NCI-H82 treated with DMSO at 0.1 percent for 48 hours (cell line): ENCODE measurements at regions not wholly inside any gene's neighbourhood (a gene's known extent, or its start where the extent isn't known, plus 50 kb on each side); places are given as distances from the start of the nearest gene placed in this dataset.
A peak's percentile ranks its signal among the peaks of the same experiment; 100 is the strongest.
"Not testable (repeated sequence)": the region's sequence is repeated elsewhere in the genome, so short reads cannot be mapped to it uniquely, and the experiment has no call there.

Source experiments
- DNase-seq: peaks from one replicate; lab custom pipeline; 2025; ENCODE audit not compliant: unreplicated experiment; lab: John Stamatoyannopoulos, UW

DNA sequence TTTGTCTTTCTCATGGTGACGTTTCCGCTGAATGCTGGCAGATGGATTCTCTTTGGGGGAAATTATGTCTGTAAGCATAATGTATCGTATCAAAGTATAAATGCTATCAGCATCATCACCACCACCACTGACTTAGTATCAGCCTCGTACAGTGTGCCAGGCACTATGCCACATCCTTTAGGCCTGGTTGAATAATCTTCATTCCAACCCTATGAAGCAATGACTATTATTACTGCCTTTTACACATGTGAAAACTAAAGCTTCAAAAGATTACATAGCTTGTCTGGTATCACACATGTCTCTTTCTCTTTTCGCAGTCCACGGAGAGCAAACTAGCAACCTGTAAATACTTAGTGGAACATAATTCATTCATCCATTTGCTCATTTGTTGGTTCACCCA lies 166.7 kb upstream of the PRICKLE2 start:
- DNase-seq: no peak

DNA sequence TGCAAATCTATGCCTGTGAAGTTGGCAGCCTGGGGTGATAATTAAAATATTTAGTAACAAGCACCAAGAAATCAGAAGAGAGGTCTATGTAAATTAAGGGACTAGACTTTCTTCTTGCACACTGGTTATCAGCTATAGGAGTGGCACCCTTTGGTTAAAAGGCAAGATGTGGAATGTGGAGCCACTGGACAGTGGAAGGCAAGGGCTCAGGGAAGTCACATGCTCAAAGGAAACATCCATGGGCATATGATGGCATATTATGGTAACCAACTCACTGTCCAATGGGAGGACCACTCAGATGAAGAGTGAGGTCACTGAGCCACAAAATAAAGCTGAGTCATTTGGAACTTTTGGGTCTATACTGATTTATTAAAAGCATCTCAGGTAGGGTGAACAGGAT lies 165.6 kb upstream of the PRICKLE2 start:
- no peak for DNase-seq

DNA sequence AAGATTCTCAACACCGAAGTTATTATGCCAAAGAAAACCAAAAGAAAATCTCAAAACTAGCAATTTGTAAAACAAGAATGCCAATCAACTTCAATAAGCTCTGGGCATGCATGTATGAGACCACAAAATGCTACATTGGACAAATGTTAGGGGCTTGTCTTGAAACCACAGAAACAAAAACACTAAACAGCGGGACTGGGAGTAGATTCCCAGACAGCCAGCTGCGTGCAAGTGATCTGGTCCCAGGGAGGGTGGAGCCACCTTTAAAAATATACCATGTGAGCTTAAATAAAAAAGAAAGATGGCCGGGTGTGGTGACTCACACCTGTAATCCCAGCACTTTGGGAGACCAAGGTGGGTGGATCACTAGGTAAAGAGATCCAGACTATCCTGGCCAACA lies 163.6 kb upstream of the PRICKLE2 start:
- no peak for DNase-seq

DNA sequence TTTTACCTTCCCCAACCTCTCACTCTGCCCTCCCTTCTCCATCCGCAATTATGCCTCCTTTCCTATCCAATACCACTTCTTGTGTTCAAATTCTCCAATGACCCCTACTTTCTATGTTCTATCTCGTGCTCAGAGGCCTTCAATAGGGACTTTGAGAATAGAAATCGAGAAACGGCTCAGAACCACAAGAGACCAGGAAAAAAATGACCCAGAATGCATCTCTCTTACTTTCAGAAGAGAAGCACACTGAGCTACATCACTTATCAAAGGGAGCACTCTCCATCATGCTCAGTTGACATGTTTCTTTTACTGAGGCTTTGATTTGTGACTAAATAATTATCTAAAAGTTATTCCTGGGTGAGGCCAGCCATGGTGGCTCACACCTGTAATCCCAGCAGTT lies 162.4 kb upstream of the PRICKLE2 start:
- DNase-seq: no peak

DNA sequence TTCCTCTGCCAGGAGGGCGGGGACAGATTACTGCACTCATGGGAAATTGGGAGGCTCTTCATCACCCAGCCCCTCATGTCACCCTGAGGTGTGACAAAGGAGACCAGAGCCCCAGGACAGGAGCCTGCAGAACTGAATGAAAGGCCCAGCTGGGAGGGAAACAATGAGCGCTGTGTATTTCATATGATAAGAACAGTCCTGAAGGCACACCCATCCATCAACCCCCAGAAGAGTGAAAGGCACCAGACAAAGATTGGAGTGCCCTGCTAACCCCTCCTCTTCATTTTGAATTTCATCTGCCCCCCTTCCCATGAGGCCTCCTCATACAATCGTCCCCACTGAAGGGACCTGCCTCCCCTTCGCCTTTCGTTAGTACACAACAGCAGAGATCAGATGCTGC lies 160.0 kb upstream of the PRICKLE2 start:
- DNase-seq: no peak

DNA sequence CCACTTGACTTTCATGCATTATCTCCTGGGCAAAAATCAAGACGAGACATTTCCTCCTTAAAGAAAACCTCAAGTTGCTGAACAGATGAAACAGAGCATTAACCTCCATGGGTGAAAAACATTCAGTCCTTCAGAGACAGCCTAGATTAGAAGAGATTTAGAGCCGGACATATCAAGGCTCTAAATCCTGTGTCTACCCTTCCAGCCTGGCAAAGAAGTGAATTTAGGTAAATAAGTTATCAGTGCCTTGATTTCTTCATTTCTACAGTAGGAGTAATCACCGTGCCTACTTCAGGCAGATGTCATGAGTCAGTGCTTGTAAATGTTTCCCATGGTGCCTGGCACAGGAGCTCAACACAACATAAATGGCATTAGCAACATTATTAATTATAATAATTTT lies 159.3 kb upstream of the PRICKLE2 start:
- no peak for DNase-seq

DNA sequence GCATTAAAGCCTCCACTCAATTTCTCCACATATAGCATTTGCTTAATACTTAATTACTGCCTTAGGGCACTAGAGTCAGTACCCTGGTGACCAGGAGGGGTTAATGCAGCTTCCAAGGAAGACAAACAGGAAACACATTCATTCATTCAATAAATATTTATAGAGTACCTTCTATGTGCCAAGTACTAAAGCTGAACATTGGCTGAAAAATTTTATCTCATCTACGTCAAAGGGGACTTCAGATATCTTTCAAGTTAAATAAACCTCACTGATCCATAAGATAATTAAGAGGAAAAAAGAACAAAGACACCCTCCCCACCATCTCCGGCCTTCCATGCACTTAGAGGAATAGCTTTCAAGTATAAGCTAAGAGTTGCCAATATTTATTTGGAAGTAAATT lies 156.9 kb upstream of the PRICKLE2 start:
- no peak for DNase-seq

DNA sequence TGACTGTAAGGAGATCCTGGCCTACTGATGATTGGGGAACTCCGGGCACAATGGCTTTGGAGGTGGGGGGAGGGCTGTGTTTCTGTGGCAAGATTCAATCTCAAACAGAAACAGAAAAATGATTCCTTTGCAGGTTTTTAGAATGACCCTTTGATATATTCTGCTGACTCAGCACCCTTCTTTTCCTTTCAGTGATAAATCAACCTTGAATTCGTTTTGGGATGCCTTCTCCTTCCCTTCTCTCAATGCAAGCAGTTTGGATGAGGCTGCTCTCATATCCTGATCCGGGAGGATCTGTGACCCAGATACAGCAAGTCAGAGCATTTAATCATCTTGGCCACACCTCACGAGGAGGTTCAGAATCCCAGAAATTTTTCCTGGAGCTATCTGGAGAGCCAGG lies 156.1 kb upstream of the PRICKLE2 start:
- no peak for DNase-seq

DNA sequence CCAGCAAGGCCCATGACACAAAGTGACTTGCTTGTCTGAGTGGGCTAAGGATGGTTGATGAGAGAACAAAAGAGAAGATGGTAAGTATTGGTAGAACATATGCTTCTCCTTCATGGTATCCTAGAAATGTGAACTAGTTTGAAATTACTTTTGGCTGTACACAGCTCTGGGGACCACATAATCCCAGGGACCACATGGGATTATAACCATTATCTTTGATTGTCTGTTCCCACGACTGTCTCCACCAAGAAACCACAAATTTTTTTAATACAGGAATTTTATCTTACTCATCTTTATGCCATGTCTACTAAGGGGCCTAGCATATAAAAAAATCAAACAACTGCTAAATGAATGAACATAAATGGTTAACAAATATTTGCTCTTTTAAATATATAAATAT lies 155.3 kb upstream of the PRICKLE2 start:
- no peak for DNase-seq

DNA sequence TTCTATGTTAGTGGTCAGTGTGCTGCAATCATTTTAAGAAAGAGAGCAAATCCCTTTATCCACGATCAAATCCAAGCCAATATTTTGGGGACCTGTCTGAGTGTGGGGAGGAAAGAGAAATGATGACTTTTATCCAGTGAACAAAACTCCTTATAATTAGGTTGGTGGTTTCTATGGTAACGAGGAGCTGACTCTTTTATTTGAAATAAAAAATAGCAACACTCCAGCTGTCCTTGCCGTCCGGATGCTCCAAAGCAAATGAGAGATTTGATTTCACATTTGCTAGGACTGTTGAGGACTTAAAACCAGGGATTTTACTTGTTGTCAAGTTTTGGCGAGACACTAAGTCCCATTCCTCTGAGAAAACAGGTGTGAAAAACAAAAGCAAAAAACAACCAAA lies 154.0 kb upstream of the PRICKLE2 start:
- no peak for DNase-seq

DNA sequence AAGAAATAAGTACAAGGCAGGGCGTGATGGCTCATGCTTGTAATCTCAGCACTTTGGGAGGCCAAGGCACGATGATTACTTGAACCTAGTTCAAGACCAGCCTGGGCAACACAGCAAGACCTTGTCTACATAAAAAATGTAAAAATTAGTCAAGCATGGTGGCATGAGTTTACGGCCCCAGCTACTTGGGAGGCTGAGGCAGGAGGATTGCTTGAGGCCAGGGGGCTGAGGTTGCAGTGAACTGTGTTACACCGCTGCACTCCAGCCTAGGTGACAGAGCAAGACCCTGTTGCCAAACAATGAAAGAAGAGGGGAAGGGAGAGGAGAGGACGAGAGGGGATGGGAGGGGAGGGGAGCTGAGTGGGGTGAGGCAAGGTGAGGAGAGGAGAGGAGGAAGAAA lies 152.7 kb upstream of the PRICKLE2 start:
- no peak for DNase-seq

DNA sequence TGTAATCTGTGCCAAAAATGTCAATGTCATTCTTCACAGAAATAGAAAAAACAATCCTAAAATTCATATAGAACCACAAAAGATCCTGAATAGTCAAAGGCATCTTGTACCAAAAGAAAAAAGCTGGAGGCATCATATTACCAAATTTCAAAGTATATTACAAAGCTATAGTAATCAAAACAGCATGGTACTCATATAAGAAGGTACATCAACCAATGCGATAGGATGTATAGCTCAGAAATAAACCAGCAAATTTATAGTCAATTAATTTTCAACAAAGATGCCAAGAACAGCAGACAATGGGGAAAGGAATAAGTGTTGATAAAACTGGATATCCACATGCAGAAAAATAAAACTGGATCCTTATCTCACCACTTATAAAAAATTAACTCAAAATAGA lies 150.5 kb upstream of the PRICKLE2 start:
- no peak for DNase-seq

DNA sequence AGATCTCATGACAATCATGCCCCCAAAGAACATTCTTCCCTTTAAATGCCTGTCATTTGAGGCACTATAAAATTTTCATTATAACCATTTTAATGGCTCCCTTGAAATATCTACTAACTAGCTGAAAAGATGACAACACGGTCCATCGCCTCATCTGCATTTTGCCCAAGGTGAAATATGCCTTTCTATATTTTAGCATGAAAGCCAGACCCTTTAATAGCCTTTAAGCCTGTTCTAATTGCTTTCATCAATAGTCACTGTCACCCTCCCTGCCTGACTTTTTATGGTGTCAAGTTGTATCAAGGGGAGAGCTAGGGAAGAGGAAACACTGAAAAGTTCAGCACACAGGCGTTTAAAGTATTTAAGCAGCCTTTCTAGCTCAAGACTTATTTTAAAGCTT lies 144.1 kb upstream of the PRICKLE2 start:
- no peak for DNase-seq

DNA sequence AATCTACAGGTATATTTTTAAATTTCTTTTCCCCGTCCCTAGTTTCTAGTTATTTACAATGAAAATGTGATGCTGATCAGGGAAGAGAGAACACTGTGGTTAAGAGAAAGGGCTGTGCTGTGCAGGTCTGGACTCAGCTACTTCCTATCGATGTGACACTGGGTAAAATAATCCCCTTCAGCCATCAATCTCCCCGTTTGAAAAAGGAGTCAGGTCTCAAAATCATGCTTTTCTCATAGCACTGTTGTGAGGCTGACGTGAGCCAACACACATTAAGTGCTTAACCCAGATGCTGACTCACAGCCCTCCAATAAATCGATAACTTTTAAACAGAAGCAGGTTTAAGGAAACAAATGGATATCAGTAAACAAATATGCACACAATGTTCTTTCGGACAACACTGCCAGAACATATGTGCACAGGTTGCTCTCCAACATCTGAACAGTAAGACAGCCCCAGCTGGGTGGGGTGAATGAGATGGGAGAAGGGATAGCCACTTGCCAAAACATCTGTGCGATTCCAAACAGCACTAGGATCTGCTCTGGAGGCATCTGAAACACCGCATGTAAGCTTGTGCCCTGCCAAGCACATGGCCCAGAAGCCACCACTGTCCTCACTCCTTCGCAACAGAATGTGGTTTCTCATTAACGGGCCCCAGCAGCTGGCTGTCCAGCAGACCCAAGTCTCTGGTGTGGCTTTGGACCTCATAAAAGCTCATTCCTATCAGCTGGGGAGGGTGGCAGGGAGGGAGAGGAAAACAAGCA lies 143.2 kb upstream of the PRICKLE2 start:
- no peak for DNase-seq

DNA sequence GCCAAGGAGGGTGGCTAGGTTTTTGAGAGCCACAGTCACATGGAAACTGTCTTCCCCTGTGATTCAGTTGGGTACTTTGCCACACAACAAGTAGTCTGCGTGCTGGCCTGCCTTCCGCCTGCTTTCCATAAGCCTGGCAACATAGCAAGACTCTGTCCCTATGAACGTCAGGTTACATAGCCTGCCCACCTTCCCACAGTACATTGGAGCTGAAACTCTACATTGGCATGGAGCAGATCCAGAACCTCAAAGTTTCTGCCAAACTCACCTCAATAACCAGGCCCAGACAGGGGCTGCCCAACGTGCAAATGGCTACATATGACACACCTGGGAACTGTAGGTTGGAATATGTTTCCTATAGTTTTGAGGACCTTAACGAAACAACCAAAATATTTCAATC lies 140.6 kb upstream of the PRICKLE2 start:
- no peak for DNase-seq

DNA sequence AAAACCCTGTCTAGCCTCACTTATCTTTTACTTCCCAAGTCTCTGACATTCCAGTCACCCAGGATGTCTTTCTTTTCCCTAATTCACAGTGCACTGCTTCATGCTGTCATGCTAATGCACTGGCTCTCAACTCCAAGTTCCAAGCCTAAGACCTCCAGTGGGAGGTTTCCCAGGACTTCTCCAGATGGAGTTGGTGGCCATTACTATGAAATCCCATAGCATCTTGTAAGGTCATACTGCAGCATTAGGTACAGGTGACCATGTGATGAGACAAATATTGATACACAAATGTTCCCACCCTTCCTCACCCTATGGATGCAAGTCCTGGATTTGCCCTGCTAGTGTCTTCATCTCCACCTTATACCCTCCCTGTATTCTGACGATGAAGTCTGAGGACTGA lies 138.6 kb upstream of the PRICKLE2 start:
- DNase-seq: no peak

DNA sequence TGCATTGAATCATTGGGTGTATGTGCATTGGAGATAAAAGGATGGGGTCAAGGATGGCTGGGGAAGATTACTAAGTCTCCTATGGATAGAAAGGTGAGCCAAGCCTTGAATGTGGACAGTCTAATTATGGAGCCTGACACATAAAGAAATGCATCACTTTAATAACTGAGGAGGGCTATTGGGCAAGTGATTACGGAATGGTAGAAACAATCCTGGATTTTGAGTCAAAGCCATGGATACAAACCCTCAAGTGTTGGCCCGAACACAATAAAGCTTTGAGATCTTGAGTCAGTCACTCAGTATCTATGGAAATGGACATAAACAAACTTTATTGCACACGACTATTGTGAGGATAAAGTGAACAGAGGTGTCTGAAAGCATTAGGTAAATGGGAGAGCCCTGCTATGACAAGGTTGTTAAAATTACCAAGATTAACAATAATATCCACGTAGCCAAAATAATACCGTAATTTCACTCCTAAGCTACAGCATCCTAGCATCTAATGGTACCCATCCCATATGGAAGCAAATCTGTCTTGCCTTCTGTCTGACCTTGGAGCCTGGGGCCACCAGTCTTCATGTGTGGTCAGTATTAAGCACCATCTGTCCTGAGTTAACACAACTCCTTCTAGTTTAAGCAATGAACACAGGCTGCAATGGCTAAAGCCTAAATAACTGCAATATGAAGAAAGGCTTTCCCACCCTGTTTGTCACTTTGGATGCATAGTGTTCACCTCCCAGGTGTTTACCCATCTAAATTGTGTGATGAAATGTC lies 136.9 kb upstream of the PRICKLE2 start:
- DNase-seq: peak; percentile 47

DNA sequence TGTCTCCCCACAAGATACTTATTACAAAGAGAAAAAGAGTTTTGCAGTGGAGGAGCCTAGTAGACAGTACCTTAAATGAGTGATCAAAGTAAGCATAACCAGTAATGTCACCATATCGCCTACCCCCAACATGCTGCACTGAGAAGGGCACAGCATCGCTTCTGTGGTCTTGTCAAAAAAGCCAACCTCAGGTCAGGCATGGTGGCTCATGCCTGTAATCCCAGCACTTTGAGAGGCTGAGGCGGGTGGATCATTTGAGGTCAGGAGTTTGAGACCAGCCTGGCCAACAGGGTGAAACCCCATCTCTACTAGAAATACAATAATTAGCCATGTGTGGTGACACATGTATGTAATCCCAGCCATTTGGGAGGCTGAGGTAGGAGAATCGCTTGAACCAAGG lies 135.8 kb upstream of the PRICKLE2 start:
- DNase-seq: not testable (repeated sequence)

DNA sequence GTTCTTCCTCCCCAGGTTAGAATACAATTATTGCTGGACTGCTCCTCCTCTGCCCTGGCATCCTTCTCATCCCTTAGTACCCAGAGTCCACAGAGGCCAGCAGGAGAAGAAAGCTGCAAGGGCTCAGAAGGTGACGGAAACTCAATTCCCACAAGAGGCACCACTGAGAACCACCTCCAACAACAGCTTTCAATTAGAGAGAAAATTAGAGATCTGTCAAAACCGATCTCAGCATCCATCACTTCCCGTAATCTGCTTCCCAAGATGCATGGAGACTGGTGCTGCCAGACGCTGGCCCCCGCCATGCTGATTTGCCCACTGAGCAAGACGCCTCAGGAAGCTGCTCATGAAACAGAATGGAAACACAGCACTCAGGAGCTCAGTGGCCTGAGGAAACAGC lies 135.0 kb upstream of the PRICKLE2 start:
- peak; percentile 8 for DNase-seq

DNA sequence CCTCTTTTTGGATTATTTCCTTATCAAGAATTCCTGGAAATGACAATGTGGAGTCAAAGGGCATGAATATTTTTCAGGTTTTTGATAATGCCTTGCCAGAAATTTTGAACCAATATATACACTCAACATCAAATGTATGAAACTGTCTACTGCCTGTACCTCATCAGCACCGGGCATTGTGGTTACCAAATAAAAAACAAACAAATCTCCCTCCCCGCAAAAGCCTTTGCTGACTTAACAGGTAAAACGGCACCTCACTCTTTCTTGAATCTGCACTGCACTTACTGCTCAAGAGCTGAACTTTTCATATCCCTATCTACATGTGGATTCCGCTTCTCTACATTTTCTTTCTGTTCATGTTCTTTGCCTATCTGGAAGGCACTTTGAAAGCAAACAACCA lies 134.5 kb upstream of the PRICKLE2 start:
- DNase-seq: no peak

DNA sequence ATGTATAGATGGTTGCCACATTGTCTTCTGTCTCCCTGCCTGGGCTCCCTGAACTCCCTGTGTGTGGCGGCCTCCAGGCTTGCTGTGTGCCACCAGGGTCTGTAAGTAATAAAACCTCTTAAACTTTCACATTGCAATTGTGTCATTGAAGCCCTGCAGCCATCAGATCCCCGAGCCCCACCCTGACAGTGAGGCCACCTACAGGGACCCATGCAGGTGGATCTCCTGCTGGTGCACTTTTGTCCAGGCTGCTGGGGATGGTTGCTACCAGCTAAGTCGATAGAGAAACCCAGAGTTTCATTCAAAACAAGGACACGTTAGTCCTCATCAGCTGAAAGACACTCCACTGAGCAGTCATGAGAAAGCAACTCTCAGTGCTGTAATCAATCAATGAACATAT lies 133.6 kb upstream of the PRICKLE2 start:
- DNase-seq: no peak

DNA sequence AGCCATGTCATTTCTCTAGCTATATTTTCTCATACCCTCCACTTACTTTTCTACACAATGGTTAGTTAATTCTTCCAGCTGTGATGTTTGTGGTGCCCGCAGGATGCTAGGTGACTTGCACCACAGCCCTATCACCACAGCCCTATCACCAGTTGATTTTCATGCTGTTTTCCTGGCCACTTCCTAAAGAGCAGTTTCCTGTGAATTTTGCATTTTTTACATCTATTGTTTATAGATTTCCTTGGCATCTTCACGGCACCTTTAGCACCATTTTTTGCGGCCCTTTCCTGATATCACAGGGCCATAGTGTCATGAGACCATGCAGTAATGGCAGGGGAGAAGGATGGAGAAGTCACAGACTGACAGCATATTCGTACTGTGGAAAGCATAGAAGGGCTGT lies 132.9 kb upstream of the PRICKLE2 start:
- no peak for DNase-seq

DNA sequence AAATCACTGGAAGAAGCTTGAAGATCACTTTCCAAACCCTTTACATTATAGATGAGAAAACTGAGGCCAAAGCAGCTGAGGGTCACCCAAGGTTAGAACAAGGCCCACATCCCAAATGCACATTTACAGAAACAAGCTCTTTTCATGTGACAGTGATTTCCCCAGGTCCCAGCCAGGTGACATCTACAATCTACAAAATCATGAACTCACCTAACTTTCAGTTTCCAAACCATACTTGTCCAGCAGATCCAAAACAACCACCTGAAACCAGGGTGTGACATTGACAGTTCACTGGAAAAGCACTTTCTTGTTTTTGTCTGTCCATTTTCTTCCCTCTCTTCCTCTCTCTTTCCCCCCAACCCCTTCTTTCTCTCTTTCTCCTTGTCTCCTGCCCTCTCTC lies 132.2 kb upstream of the PRICKLE2 start:
- DNase-seq: no peak
